ENCODE measurements at regions not wholly inside any gene's neighbourhood (a gene's known extent, or its start where the extent isn't known, plus 50 kb on each side); places are given as distances from the start of the nearest gene placed in this dataset.
A peak's percentile ranks its signal among the peaks of the same experiment; 100 is the strongest.

DNA sequence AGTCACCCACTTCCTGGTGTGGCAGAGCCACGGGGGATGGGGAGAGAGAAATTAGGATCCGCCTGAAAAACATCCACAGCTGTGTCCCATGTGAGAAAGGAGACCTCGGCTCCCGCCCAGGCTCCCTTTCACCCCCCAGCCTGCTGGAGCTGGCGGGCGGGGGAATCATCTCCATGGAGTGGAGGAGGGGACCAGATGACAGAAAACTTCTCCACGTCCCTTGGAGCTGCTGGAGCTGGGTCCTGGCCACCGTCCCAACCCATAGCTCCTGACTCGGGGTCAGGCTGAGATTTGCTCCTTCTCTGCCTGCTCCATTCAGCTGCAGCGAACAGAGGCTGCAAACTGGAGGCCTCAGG lies 113.8 kb downstream of the CEBPB start:
- in situ Hi-C loops (cut with HindIII; ENCODE audit: low sequenced_read_pairs): no loop called here
- TF ChIP-seq, protein P1, sequence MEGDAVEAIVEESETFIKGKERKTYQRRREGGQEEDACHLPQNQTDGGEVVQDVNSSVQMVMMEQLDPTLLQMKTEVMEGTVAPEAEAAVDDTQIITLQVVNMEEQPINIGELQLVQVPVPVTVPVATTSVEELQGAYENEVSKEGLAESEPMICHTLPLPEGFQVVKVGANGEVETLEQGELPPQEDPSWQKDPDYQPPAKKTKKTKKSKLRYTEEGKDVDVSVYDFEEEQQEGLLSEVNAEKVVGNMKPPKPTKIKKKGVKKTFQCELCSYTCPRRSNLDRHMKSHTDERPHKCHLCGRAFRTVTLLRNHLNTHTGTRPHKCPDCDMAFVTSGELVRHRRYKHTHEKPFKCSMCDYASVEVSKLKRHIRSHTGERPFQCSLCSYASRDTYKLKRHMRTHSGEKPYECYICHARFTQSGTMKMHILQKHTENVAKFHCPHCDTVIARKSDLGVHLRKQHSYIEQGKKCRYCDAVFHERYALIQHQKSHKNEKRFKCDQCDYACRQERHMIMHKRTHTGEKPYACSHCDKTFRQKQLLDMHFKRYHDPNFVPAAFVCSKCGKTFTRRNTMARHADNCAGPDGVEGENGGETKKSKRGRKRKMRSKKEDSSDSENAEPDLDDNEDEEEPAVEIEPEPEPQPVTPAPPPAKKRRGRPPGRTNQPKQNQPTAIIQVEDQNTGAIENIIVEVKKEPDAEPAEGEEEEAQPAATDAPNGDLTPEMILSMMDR (IDR thresholded peaks at IDR 0.05; ENCODE audit: low read depth, low read length): no peak

DNA sequence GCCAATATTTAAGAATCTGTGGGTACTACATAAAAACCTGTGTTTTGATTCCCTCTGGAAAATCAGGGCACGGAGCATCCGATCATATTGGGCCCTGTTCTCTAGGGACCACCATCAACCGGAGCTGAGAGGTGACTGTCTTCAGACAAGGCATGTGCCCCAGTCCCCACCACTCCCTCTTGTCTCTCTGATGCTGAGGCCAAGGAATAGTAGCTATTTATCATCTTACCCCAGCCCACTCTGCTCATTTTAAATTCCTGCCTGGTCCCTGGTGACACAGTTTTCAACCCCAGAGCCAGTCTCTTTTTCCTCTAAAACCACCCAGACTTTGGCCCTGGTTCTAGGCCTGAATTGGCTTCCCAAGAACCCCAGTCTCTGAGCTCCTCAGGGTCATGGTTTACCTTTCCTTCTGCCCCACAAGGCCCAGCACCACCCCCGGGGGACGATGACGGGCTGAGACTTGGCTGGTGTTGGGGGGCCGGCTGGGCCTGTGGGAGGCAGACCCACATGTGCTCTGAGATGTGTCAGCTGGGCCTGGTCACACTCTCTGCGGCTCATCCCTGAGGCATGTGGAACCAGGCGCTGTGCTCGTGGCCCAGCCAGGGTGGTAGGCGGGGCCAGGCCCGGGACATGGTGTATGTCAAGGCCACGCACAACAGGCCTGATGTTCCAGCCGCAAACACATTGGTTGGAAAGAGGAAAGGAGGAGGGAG lies 114.4 kb downstream of the CEBPB start:
- no peak overlapping the region for H3K4me3 ChIP-seq (ENCODE audit: low read depth, low read length)
- TF ChIP-seq, protein P1 (IDR thresholded peaks at IDR 0.05; ENCODE audit: low read depth, low read length): no peak
- in situ Hi-C loops (cut with HindIII; ENCODE audit: low sequenced_read_pairs): no loop called here
- DNase-seq (ENCODE audit: low read depth, low spot score): peak; percentile 70

More for the DNA sequence above, 113.8 kb downstream of the CEBPB start:
- DNase-seq (ENCODE audit: low read depth, low spot score): peak; percentile 50
- H3K4me3 ChIP-seq (ENCODE audit: low read depth, low read length): no peak overlapping the region

DNA sequence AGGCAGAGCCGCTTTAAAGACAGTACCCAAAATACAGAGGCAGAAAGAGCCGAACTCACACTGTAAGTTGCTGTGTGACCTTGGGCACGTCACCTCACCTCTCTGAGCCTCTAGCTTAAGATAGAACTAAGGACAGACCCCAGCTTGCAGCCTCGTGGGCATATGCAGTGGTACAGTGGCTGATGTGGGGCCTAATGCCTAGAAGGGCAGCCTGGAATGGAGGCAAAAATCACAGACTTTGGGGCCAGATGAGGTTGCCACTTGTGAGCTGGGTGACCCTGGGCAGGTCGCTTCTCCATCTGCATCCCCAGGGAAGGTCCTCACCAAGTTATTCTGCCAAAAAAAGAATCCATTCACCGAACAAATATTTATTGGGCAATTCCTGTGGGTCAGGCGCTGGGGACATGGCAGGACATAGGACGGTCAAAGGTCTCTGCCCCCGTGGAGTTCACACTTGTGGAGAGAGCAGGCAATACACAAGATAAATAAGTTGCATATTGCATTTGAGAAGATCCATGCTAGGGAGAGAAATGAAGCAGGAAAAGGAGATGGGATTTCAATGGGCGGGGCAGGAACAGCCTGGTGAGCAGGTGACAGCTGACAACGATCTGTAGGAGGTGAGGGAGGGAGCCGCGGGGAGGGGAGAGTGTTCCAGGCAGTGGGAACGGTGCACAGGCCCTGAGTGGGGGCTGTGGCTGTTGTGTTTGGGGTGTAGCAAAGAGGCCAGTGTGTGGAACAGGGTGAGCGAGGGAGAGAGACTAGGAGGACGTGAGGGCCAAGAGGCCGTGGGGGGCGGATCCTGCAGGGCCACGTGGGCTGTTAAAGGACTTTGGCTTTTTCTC lies 115.2 kb downstream of the CEBPB start:
- DNase-seq (ENCODE audit: low read depth, low spot score): no peak
- in situ Hi-C loops (cut with HindIII; ENCODE audit: low sequenced_read_pairs): no loop called here
- TF ChIP-seq, protein P1 (IDR thresholded peaks at IDR 0.05; ENCODE audit: low read depth, low read length): no peak
- no peak overlapping the region for H3K4me3 ChIP-seq (ENCODE audit: low read depth, low read length)

DNA sequence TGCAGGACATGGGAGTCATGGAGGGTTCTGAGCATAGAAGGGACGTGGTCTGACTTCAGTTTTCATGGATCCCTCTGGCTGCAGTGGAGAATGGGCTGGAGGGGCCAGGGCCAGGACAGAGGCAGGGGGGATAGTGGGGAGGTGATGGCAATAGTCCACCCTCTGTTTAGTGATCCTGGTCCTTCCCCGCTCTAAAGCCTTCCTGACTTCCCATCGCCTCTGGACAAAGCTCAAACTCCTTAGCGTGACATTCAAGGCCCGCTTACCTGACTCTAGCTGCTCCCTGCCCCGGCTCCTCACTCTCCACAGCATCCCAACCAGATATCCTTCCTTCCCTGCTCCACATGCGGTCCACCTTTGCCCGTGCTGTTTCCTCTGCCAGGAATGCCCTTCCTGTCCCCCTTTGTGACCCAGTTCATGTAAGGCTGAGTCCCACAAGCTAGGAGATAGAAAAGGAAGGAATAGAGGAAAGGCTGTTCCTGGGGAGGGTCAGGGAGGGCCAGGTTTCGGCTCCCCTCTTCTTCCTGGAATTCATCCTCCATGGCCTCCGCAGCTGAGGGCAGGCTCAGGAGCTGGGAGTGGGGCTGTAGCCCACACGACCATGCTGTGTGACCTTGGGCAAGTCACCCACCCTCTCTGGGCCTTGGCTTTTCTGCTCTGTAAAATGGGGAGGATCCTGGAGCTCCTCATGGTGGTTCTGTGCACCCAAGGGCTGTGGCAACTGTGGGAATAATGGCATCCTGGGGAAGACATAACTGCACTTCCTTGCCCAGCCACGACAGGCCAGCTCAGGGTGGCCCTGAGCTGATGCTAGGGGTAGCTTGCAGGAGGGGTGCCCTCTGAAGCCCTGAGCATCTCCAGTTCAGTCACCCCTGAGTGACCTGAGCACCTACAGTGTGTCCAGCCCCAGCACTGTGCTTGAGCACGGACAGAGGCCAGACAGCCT lies 116.1 kb downstream of the CEBPB start:
- TF ChIP-seq, protein P1 (IDR thresholded peaks at IDR 0.05; ENCODE audit: low read depth, low read length): no peak
- in situ Hi-C loops (cut with HindIII; ENCODE audit: low sequenced_read_pairs): no loop called here
- no peak overlapping the region for H3K4me3 ChIP-seq (ENCODE audit: low read depth, low read length)
- no peak for DNase-seq (ENCODE audit: low read depth, low spot score)

DNA sequence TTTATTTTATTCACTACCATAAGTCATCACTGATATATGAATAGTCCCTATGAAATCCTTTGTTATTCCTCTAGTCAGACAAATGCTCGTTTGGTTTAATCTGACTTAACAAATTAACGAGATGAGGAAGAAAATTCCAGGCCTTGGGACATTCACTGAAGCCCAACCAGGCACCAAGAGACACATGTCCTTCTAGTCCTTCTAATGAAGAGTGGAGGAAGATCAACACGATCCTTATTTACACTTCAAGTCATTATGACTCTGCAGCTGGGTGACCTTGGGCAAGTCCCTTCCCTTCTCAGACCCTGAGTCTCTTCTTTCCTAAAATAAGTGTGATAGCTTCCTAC lies 117.5 kb downstream of the CEBPB start:
- no peak overlapping the region for H3K4me3 ChIP-seq (ENCODE audit: low read depth, low read length)
- TF ChIP-seq, protein P1 (IDR thresholded peaks at IDR 0.05; ENCODE audit: low read depth, low read length): no peak
- DNase-seq (ENCODE audit: low read depth, low spot score): no peak
- in situ Hi-C loops (cut with HindIII; ENCODE audit: low sequenced_read_pairs): no loop called here

Measured in astrocyte of the spinal cord (primary cell).